ENCODE measurements at regions not wholly inside any gene's neighbourhood (a gene's known extent, or its start where the extent isn't known, plus 50 kb on each side); places are given as distances from the start of the nearest gene placed in this dataset.

DNA sequence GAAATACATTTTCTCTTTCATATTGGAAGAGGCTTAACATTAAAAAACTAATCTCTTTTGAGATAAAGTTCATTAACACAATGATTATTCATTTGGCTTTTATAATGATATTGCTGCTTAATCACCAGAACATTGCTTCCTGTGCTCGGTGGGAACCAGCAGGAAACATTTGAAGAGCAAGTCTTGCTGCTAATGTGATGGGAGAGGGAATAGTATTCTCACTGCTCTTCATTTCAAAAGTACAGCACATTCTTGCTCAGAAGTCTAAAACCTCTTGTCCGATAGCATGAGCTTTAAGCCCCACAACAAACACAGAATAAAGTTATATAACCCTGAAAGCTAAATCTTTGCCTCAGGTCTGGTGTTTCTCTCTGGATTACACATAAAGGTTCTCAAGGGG, 190.8 kb upstream of the CNTN4 start:
- DNase-seq = no peak
- WGBS, 2 donors = 46 to 49% methylated on average over 2 of the region's 2 CpGs
- Histone ChIP-seq H3K4me1 (no peaks in the 10 kb centered on the region), H3K4me3 (no peak overlapping the region), H3K27me3 (no peaks in the 10 kb centered on the region), H3K27ac (no peak overlapping the region), H3K36me3 (ENCODE audit: low read depth, missing control alignments) (no peaks in the 10 kb centered on the region), H3K9me3 (no peaks in the 10 kb centered on the region)
- intact Hi-C loops (cut with DNase I; ENCODE audit: low total_unique reads) = no loop called here
- TF ChIP-seq POLR2A (IDR thresholded peaks at IDR 0.05) = no peak
- TF ChIP-seq, protein P1, sequence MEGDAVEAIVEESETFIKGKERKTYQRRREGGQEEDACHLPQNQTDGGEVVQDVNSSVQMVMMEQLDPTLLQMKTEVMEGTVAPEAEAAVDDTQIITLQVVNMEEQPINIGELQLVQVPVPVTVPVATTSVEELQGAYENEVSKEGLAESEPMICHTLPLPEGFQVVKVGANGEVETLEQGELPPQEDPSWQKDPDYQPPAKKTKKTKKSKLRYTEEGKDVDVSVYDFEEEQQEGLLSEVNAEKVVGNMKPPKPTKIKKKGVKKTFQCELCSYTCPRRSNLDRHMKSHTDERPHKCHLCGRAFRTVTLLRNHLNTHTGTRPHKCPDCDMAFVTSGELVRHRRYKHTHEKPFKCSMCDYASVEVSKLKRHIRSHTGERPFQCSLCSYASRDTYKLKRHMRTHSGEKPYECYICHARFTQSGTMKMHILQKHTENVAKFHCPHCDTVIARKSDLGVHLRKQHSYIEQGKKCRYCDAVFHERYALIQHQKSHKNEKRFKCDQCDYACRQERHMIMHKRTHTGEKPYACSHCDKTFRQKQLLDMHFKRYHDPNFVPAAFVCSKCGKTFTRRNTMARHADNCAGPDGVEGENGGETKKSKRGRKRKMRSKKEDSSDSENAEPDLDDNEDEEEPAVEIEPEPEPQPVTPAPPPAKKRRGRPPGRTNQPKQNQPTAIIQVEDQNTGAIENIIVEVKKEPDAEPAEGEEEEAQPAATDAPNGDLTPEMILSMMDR (IDR thresholded peaks at IDR 0.05) = no peak

DNA sequence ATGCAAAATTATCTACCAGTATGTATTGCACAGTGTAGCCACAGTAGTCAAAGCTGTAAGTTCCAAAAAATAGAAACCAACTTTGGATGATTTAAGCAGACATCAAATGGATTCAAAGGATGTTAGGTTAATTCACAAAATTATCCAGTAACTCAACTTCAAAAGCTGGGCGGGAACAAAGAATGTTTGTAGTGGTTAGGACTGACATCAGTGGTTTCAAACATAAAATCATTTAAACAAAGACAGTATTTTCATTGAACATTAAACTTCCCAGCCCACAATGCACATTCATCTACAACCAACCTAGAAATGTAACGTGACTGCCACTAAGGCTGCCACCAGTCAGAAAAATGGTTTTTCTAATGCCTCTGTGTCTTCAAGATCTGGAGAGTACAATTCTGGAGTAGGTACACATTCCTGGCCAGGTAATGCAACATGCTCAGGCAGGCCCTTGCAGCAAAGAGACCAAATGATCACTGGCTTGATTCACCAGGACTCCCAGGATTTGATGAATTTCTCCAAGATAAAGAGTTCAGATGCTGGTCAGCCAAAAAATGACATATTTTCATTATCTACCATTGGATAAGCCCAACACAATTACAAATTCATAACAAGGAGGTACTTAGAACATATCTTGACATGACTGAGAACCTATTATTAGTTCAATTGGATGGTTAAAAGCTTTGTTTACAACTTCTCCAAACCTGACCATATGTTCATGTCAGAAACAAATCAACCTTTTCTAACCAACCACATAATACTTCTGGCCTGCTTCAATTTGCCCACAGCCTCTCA, 189.8 kb upstream of the CNTN4 start:
- intact Hi-C loops (cut with DNase I; ENCODE audit: low total_unique reads) = no loop called here
- no peak overlapping the region for H3K4me3 ChIP-seq
- no peak for DNase-seq
- no peak for TF ChIP-seq POLR2A (IDR thresholded peaks at IDR 0.05)
- TF ChIP-seq, protein P1 (IDR thresholded peaks at IDR 0.05) = no peak
- H3K9me3 ChIP-seq = no peaks in the 10 kb centered on the region
- H3K4me1 ChIP-seq = no peaks in the 10 kb centered on the region
- no peak overlapping the region for H3K27ac ChIP-seq
- no peaks in the 10 kb centered on the region for H3K27me3 ChIP-seq
- no peaks in the 10 kb centered on the region for H3K36me3 ChIP-seq (ENCODE audit: low read depth, missing control alignments)
- 40 to 62% methylated on average over 2 of the region's 2 CpGs for WGBS, 2 donors

DNA sequence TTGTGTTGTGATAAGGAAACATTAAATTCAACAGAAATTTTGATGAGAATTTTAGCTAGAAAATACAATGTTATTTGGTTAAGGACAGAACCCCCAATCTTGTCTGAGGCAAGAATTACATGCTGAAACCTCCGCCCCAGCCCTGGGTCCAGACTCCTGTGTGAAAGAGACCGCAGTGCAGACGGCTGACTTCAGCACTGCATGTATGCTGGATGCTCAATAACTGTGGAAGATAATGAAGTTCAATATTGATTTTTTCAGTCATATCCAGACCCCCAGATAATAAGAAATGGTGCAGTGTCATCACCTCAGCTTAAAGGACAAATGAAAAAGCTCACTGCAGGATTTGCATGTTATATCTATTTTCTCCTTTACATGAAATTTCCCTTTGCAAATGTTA, 188.3 kb upstream of the CNTN4 start:
- 37 to 50% methylated on average over 3 of the region's 3 CpGs for WGBS, 2 donors
- no peak for TF ChIP-seq POLR2A (IDR thresholded peaks at IDR 0.05)
- TF ChIP-seq, protein P1 (IDR thresholded peaks at IDR 0.05) = no peak
- Histone ChIP-seq H3K36me3 (ENCODE audit: low read depth, missing control alignments) (no peaks in the 10 kb centered on the region), H3K4me1 (no peaks in the 10 kb centered on the region), H3K9me3 (no peaks in the 10 kb centered on the region), H3K4me3 (no peak overlapping the region), H3K27ac (no peak overlapping the region), H3K27me3 (no peaks in the 10 kb centered on the region)
- no peak for DNase-seq
- intact Hi-C loops (cut with DNase I; ENCODE audit: low total_unique reads) = no loop called here

DNA sequence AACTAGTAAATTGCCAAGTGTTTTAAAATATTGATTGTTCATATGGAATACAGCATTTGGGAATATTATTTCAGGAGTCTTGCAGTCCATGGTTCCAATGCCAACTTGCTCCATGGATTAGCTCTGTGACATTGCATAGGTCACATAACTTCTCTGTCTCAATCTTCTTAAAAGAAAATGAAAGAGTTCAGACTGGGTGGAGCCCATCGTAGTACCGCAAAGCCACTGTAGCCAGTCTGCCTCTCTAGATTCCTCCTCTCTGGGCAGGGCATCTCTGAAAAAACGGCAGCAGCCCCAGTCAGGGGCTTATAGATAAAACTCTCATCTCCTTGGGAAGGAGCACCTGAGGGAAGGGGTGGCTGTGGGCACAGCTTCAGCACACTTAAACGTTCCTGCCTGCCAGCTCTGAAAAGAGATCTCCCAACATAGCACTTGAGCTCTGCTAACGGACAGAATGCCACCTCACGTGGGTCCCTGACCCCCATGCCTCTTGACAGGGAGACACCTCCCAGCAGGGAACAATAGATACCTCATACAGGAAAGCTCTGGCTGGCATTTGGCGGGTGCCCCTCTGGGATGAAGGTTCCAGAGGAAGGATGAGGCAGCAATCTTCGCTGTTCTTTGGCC, 168.8 kb upstream of the CNTN4 start:
- H3K4me3 ChIP-seq = no peak overlapping the region
- no peak for DNase-seq
- intact Hi-C loops (cut with DNase I; ENCODE audit: low total_unique reads) = no loop called here
- 88 to 91% methylated on average over 4 to 8 of the region's 8 CpGs for WGBS, 2 donors
- no peaks in the 10 kb centered on the region for H3K9me3 ChIP-seq
- no peaks in the 10 kb centered on the region for H3K36me3 ChIP-seq (ENCODE audit: low read depth, missing control alignments)
- TF ChIP-seq, protein P1 (IDR thresholded peaks at IDR 0.05) = no peak
- no peak for TF ChIP-seq POLR2A (IDR thresholded peaks at IDR 0.05)
- no peaks in the 10 kb centered on the region for H3K27me3 ChIP-seq
- H3K27ac ChIP-seq = no peak overlapping the region
- no peaks in the 10 kb centered on the region for H3K4me1 ChIP-seq

All from testis (tissue), 2 donors.